SK-N-DZ (cell line): ENCODE measurements at regions not wholly inside any gene's neighbourhood (a gene's known extent, or its start where the extent isn't known, plus 50 kb on each side); places are given as distances from the start of the nearest gene placed in this dataset.

Experiments used
- DNase-seq: peaks from one replicate; pipeline ENCODE4 v3.0.0-alpha.2; 2015; ENCODE audit warnings: low spot score

GRCh38 chr12:32947206-32948067 lies 50.9 kb upstream of the PKP2 start:
- DNase-seq = peak; percentile 80

- DNase-seq = no peak
Observed at GRCh38 chr12:32946504-32947131, 50.0 kb upstream of the PKP2 start.
